Neural cell (in vitro differentiated cells): ENCODE measurements at regions not wholly inside any gene's neighbourhood (a gene's known extent, or its start where the extent isn't known, plus 50 kb on each side); places are given as distances from the start of the nearest gene placed in this dataset.
A peak's percentile ranks its signal among the peaks of the same experiment; 100 is the strongest.

Experiments used
- H2AFZ ChIP-seq: fragments of 200-600, 300-800 bp; sonication (generic), shearing (Covaris generic); 2 replicates; pipeline ENCODE4 v1.6.0; 2014; ENCODE audit warnings: low read depth, mild to moderate bottlenecking, antibody characterized with exemption, low read length, moderate library complexity
- H3F3A ChIP-seq: fragments of 200-600 bp; shearing (Covaris generic); 2 replicates; pipeline ENCODE4 v1.6.1; 2016; ENCODE audit warnings: mild to moderate bottlenecking, moderate library complexity, mixed read lengths, antibody characterized with exemption, low read length; ENCODE audit not compliant: insufficient read depth, poor library complexity, severe bottlenecking
- H3K27ac ChIP-seq: fragments of 200-600, 300-800 bp; sonication (generic), shearing (Covaris generic); 2 replicates; pipeline ENCODE4 v1.5.1; 2014; ENCODE audit warnings: mild to moderate bottlenecking, low read length, moderate library complexity
- H3K27me3 ChIP-seq: fragments of 300-800, 200-600 bp; sonication (generic), shearing (Covaris generic); 2 replicates; pipeline ENCODE4 v1.6.0; 2014; ENCODE audit warnings: mild to moderate bottlenecking, low read depth, low read length, moderate library complexity; ENCODE audit not compliant: insufficient read depth
- H3K36me3 ChIP-seq: fragments of 300-800, 200-600 bp; sonication (generic), shearing (Covaris generic); 2 replicates; pipeline ENCODE4 v1.5.1; 2014; ENCODE audit warnings: mild to moderate bottlenecking, antibody characterized with exemption, low read length, moderate library complexity; ENCODE audit not compliant: insufficient read depth
- H3K4me2 ChIP-seq: fragments of 300-800, 200-600 bp; sonication (generic), shearing (Covaris generic); 2 replicates; pipeline ENCODE4 v1.6.0; 2014; ENCODE audit warnings: mild to moderate bottlenecking, low read length
- H3K4me3 ChIP-seq: fragments of 300-800, 200-600 bp; sonication (generic), shearing (Covaris generic); 2 replicates; pipeline ENCODE4 v1.5.1; 2014; ENCODE audit warnings: mild to moderate bottlenecking, low read length, moderate library complexity
- H3K79me2 ChIP-seq: fragments of 200-600 bp; shearing (Covaris generic); replicated peaks from 2 replicates; pipeline ENCODE4 v1.6.0; 2014; ENCODE audit warnings: mild to moderate bottlenecking, low read length, moderate library complexity; ENCODE audit not compliant: insufficient read depth
- H3K9ac ChIP-seq: fragments of 300-800, 200-600 bp; sonication (generic), shearing (Covaris generic); 2 replicates; pipeline ENCODE4 v1.6.1; 2016; ENCODE audit warnings: mild to moderate bottlenecking, low read length, mixed read lengths
- H3K9me2 ChIP-seq: fragments of 200-600 bp; shearing (Covaris generic); 2 replicates; pipeline ENCODE4 v1.6.1; 2016; ENCODE audit warnings: mild to moderate bottlenecking, low read length, mixed read lengths; ENCODE audit not compliant: insufficient read depth
- H3K9me3 ChIP-seq: fragments of 200-600, 300-800 bp; sonication (generic), shearing (Covaris generic); 2 replicates; pipeline ENCODE4 v1.6.1; 2016; ENCODE audit warnings: mild to moderate bottlenecking, mixed run types, low read length, moderate library complexity, mixed read lengths
- H4K20me1 ChIP-seq: fragments of 200-600 bp; shearing (Covaris generic); 2 replicates; pipeline ENCODE4 v1.6.1; 2016; ENCODE audit warnings: mild to moderate bottlenecking, mixed run types; ENCODE audit not compliant: insufficient read depth
- CTCF ChIP-seq: fragments of 450-650 bp; IDR thresholded peaks from 2 replicates; pipeline ENCODE4 v1.5.1; 2014; ENCODE audit warnings: antibody characterized with exemption, mild to moderate bottlenecking, moderate library complexity; ENCODE audit not compliant: poor library complexity, severe bottlenecking
- EP300 ChIP-seq: fragments of 450-650 bp; conservative IDR thresholded peaks from 2 replicates; pipeline ENCODE4 v1.6.1; 2014; ENCODE audit warnings: antibody characterized with exemption, mild to moderate bottlenecking, moderate library complexity; ENCODE audit not compliant: poor library complexity, severe bottlenecking
- EZH2 ChIP-seq: fragments of 200-600, 300-800 bp; shearing (Covaris generic), sonication (generic); IDR thresholded peaks from 2 replicates; pipeline ENCODE4 v1.6.1; 2014; ENCODE audit warnings: antibody characterized with exemption, low read length, borderline replicate concordance, mild to moderate bottlenecking; ENCODE audit not compliant: insufficient read depth, poor library complexity, severe bottlenecking
- MXI1 ChIP-seq: fragments of 450-650 bp; conservative IDR thresholded peaks from 2 replicates; pipeline ENCODE4 v1.6.1; 2014; ENCODE audit warnings: antibody characterized with exemption, mild to moderate bottlenecking; ENCODE audit not compliant: poor library complexity, severe bottlenecking
- POLR2AphosphoS5 ChIP-seq: IDR thresholded peaks from 2 replicates; pipeline ENCODE4 v1.6.1; 2012
- RAD21 ChIP-seq: fragments of 450-650 bp; conservative IDR thresholded peaks from 2 replicates; pipeline ENCODE4 v1.6.1; 2014; ENCODE audit warnings: antibody characterized with exemption, mild to moderate bottlenecking, moderate library complexity
- REST ChIP-seq: IDR thresholded peaks from 2 replicates; pipeline ENCODE4 v1.6.1; 2012; ENCODE audit warnings: borderline replicate concordance
- SMC3 ChIP-seq: fragments of 450-650 bp; conservative IDR thresholded peaks from 2 replicates; pipeline ENCODE4 v1.6.1; 2014; ENCODE audit warnings: antibody characterized with exemption, mild to moderate bottlenecking, moderate library complexity; ENCODE audit not compliant: poor library complexity
- TAF1 ChIP-seq: IDR thresholded peaks from 2 replicates; pipeline ENCODE4 v1.6.1; 2012; ENCODE audit warnings: low read depth

GRCh38 chr10:114764656-114765055 is 56.9 kb upstream of the FHIP2A start:
- Histone ChIP-seq H4K20me1 (no peaks in the 10 kb centered on the region), H2AFZ (no peak overlapping the region), H3K27me3 (peaks cover 43% of the 10 kb centered on the region), H3K36me3 (no peaks in the 10 kb centered on the region), H3F3A (no peaks in the 10 kb centered on the region), H3K4me2 (no peak overlapping the region), H3K4me3 (no peak overlapping the region), H3K9me2 (no peaks in the 10 kb centered on the region), H3K79me2 (no peaks in the 10 kb centered on the region), H3K9ac (no peak overlapping the region), H3K9me3 (no peaks in the 10 kb centered on the region), H3K27ac (no peak overlapping the region)
- TF ChIP-seq CTCF, result no peak
- no peak for TF ChIP-seq EZH2
- no peak for TF ChIP-seq REST
- no peak for TF ChIP-seq RAD21
- no peak for TF ChIP-seq SMC3
- TF ChIP-seq EP300, result no peak
- TF ChIP-seq TAF1, result no peak
- TF ChIP-seq POLR2AphosphoS5, result no peak
- TF ChIP-seq MXI1, result no peak

- TF ChIP-seq MXI1, result no peak
- TF ChIP-seq EP300, result no peak
- no peak for TF ChIP-seq TAF1
- TF ChIP-seq POLR2AphosphoS5, result no peak
- TF ChIP-seq SMC3, result no peak
- no peak for TF ChIP-seq RAD21
- TF ChIP-seq REST, result no peak
- no peak for TF ChIP-seq CTCF
- no peak for TF ChIP-seq EZH2
- Histone ChIP-seq H2AFZ (no peak overlapping the region), H3K4me2 (no peak overlapping the region), H3K4me3 (peak overlapping the region; percentile 90), H3K9ac (no peak overlapping the region), H4K20me1 (no peaks in the 10 kb centered on the region), H3K27me3 (peaks cover 46% of the 10 kb centered on the region), H3K27ac (no peak overlapping the region), H3K9me3 (no peaks in the 10 kb centered on the region), H3K36me3 (no peaks in the 10 kb centered on the region), H3F3A (no peaks in the 10 kb centered on the region), H3K79me2 (no peaks in the 10 kb centered on the region), H3K9me2 (no peaks in the 10 kb centered on the region)
Observed at GRCh38 chr10:114766470-114766869, 55.1 kb upstream of the FHIP2A start.
